Smooth muscle cell (in vitro differentiated cells): ENCODE measurements at regions not wholly inside any gene's neighbourhood (a gene's known extent, or its start where the extent isn't known, plus 50 kb on each side); places are given as distances from the start of the nearest gene placed in this dataset.

Experiments used
- DNase-seq: peaks from one replicate; lab custom pipeline; 2025; ENCODE audit not compliant: unreplicated experiment; lab: John Stamatoyannopoulos, UW
- H2AFZ ChIP-seq: fragments of 200-600 bp; sonication (generic); 2 replicates; pipeline ENCODE4 v1.6.0; 2016; ENCODE audit warnings: antibody characterized with exemption, low read depth, mild to moderate bottlenecking
- H3F3A ChIP-seq: fragments of 200-600 bp; sonication (generic); 2 replicates; pipeline ENCODE4 v1.6.0; 2017; ENCODE audit warnings: antibody characterized with exemption, low read depth
- H3K27ac ChIP-seq: fragments of 200-600 bp; sonication (generic); 2 replicates; pipeline ENCODE4 v1.5.1; 2016; ENCODE audit warnings: low read depth, mild to moderate bottlenecking
- H3K27me3 ChIP-seq: fragments of 200-600 bp; sonication (generic); 2 replicates; pipeline ENCODE4 v1.6.1; 2016; ENCODE audit warnings: low read depth, mild to moderate bottlenecking
- H3K36me3 ChIP-seq: fragments of 200-600 bp; sonication (generic); 2 replicates; pipeline ENCODE4 v1.5.1; 2016; ENCODE audit warnings: low read depth
- H3K4me1 ChIP-seq: fragments of 200-600 bp; sonication (generic); 2 replicates; pipeline ENCODE4 v1.5.1; 2016; ENCODE audit warnings: low read depth
- H3K4me2 ChIP-seq: fragments of 200-600 bp; sonication (generic); 2 replicates; pipeline ENCODE4 v1.6.0; 2016; ENCODE audit warnings: mild to moderate bottlenecking
- H3K4me3 ChIP-seq: fragments of 200-600 bp; sonication (generic); 2 replicates; pipeline ENCODE4 v1.5.1; 2016; ENCODE audit warnings: mild to moderate bottlenecking
- H3K79me2 ChIP-seq: fragments of 200-600 bp; sonication (generic); 2 replicates; pipeline ENCODE4 v1.6.0; 2016; ENCODE audit warnings: low read depth, mild to moderate bottlenecking
- H3K9ac ChIP-seq: fragments of 200-600 bp; sonication (generic); 2 replicates; pipeline ENCODE4 v1.6.0; 2016; ENCODE audit warnings: low read depth
- H3K9me3 ChIP-seq: fragments of 200-600 bp; sonication (generic); replicated peaks from 2 replicates; pipeline ENCODE4 v1.5.1; 2016; ENCODE audit warnings: low read depth
- H4K20me1 ChIP-seq: fragments of 200-600 bp; sonication (generic); 2 replicates; pipeline ENCODE4 v1.6.0; 2016; ENCODE audit warnings: low read depth
- CTCF ChIP-seq: fragments of 200-600 bp; sonication (generic); IDR thresholded peaks from 2 replicates; pipeline ENCODE4 v1.5.1; 2017; ENCODE audit warnings: borderline replicate concordance, mild to moderate bottlenecking, antibody characterized with exemption; ENCODE audit not compliant: insufficient read depth, poor library complexity, severe bottlenecking
- WGBS: methylation state at CpG from one replicate; pipeline ENCODE4 v1.1.7; 2016; ENCODE audit warnings: low lambda C conversion rate; 5-methylcytosine and 5-hydroxymethylcytosine counted together

DNA sequence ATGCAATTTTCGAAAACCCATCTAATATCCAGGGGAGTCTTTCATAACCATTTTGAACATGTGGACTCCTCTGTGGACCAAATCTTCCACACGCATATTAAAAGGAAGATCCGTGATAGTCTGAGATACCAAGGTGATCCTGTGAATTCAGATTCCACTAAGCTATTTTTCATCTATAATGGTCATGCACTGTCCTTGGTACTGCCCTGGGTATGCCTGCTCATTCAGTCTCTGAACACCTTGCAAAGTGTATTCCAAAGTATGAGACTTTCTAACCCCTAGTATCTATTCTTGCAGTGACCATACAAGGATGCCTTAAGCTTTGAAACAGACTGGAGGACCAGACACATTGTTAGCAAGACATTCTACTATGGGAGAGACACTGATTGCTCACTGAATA lies 217.6 kb upstream of the CCDC150 start:
- H4K20me1 ChIP-seq = no peaks in the 10 kb centered on the region
- TF ChIP-seq CTCF = no peak
- H3K79me2 ChIP-seq = no peaks in the 10 kb centered on the region
- H3K36me3 ChIP-seq = no peaks in the 10 kb centered on the region
- H3K4me1 ChIP-seq = no peaks in the 10 kb centered on the region
- H3K9me3 ChIP-seq = no peaks in the 10 kb centered on the region
- H3K9ac ChIP-seq = no peak overlapping the region
- no peak overlapping the region for H2AFZ ChIP-seq
- no peaks in the 10 kb centered on the region for H3K27me3 ChIP-seq
- H3K4me2 ChIP-seq = no peak overlapping the region
- no peak for DNase-seq
- H3K4me3 ChIP-seq = no peak overlapping the region
- H3K27ac ChIP-seq = no peak overlapping the region
- no peaks in the 10 kb centered on the region for H3F3A ChIP-seq
- 79% methylated on average over 3 of the region's 3 CpGs for WGBS

GRCh38 chr2:196422361-196422760 lies 217.2 kb upstream of the CCDC150 start:
- no peak overlapping the region for H2AFZ ChIP-seq
- 83% methylated on average over 2 of the region's 2 CpGs for WGBS
- no peaks in the 10 kb centered on the region for H3F3A ChIP-seq
- H3K4me3 ChIP-seq = no peak overlapping the region
- no peaks in the 10 kb centered on the region for H3K9me3 ChIP-seq
- no peaks in the 10 kb centered on the region for H3K79me2 ChIP-seq
- no peak for TF ChIP-seq CTCF
- no peaks in the 10 kb centered on the region for H3K4me1 ChIP-seq
- H3K4me2 ChIP-seq = no peak overlapping the region
- H4K20me1 ChIP-seq = no peaks in the 10 kb centered on the region
- no peak overlapping the region for H3K27ac ChIP-seq
- DNase-seq = no peak
- H3K36me3 ChIP-seq = no peaks in the 10 kb centered on the region
- no peaks in the 10 kb centered on the region for H3K27me3 ChIP-seq
- H3K9ac ChIP-seq = no peak overlapping the region

DNA sequence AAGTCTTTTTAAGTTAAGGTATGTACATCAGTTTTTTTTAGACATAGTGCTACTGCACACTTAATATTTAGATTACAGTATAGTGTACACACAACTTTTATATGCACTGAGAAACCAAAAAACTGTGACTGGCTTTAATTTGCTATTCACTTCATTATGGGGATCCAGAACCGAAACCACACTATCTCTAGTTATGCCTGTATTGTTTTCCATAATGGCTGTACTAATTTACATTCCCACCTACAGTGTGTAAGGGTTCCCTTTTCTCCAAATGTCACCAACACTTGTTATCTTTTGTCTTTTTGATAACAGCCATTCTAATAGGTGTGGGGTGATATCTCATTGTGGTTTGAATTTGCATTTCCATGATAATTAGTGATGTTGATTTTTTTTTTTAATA lies 213.4 kb upstream of the CCDC150 start:
- H3K4me2 ChIP-seq = no peak overlapping the region
- H3K4me3 ChIP-seq = no peak overlapping the region
- H3K9me3 ChIP-seq = no peaks in the 10 kb centered on the region
- no peak overlapping the region for H3K9ac ChIP-seq
- H3K36me3 ChIP-seq = no peaks in the 10 kb centered on the region
- no peaks in the 10 kb centered on the region for H3F3A ChIP-seq
- H4K20me1 ChIP-seq = no peaks in the 10 kb centered on the region
- WGBS = 95% methylated on average over 1 of the region's 1 CpG
- no peaks in the 10 kb centered on the region for H3K27me3 ChIP-seq
- no peak overlapping the region for H3K27ac ChIP-seq
- DNase-seq = no peak
- TF ChIP-seq CTCF = no peak
- H3K4me1 ChIP-seq = no peaks in the 10 kb centered on the region
- H2AFZ ChIP-seq = no peak overlapping the region
- H3K79me2 ChIP-seq = no peaks in the 10 kb centered on the region

GRCh38 chr2:196427986-196428634 lies 211.4 kb upstream of the CCDC150 start:
- Histone ChIP-seq H3K4me3 (no peak overlapping the region), H3F3A (no peaks in the 10 kb centered on the region), H3K9me3 (no peaks in the 10 kb centered on the region), H3K79me2 (no peaks in the 10 kb centered on the region), H3K27ac (no peak overlapping the region), H3K9ac (no peak overlapping the region), H3K36me3 (no peaks in the 10 kb centered on the region), H3K4me1 (no peaks in the 10 kb centered on the region), H3K4me2 (no peak overlapping the region), H2AFZ (no peak overlapping the region), H4K20me1 (no peaks in the 10 kb centered on the region), H3K27me3 (no peaks in the 10 kb centered on the region)
- 43% methylated on average over 2 of the region's 2 CpGs for WGBS
- TF ChIP-seq CTCF = no peak
- no peak for DNase-seq
